ENCODE measurements at regions not wholly inside any gene's neighbourhood (a gene's known extent, or its start where the extent isn't known, plus 50 kb on each side); places are given as distances from the start of the nearest gene placed in this dataset.
"Not testable (repeated sequence)": the region's sequence is repeated elsewhere in the genome, so short reads cannot be mapped to it uniquely, and the experiment has no call there.

DNA sequence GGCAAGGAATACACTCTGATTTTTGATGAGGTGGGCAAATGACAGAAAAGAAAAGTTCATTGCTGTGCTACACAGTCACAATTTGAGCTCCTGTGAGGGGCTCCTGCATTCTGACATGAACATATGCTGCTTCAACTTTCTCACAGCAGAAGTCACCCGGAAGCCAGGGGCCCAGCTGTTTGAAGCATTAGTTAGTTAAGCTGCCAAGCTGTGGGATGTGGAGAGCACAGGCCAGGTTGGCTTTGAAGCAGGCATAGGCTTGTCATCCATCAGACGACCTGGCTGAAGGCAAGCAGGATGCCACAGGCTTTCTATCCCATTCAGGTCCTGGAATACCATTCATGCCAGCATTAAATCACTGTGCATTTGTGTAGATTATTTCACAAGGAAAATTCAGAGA, 63.1 kb downstream of the MTNR1B start:
- intact Hi-C loops (cut with micrococcal nuclease): no loop called here
- Mint-ChIP-seq H3K27ac (no peak overlapping the region), H3K4me1 (ENCODE audit: low read depth) (no peaks in the 10 kb centered on the region), H3K9me3 (no peaks in the 10 kb centered on the region), H3K4me3 (no peak overlapping the region), H3K36me3 (ENCODE audit: low read depth) (no peaks in the 10 kb centered on the region), H3K27me3 (no peaks in the 10 kb centered on the region)

GRCh38 chr11:93033093-93033492, 63.6 kb downstream of the MTNR1B start:
- intact Hi-C loops (cut with micrococcal nuclease): no loop called here
- no peaks in the 10 kb centered on the region for H3K4me1 Mint-ChIP-seq (ENCODE audit: low read depth)
- H3K36me3 Mint-ChIP-seq (ENCODE audit: low read depth): no peaks in the 10 kb centered on the region
- no peaks in the 10 kb centered on the region for H3K27me3 Mint-ChIP-seq
- H3K4me3 Mint-ChIP-seq: no peak overlapping the region
- no peak overlapping the region for H3K27ac Mint-ChIP-seq
- peaks cover under 1% of the 10 kb centered on the region for H3K9me3 Mint-ChIP-seq

DNA sequence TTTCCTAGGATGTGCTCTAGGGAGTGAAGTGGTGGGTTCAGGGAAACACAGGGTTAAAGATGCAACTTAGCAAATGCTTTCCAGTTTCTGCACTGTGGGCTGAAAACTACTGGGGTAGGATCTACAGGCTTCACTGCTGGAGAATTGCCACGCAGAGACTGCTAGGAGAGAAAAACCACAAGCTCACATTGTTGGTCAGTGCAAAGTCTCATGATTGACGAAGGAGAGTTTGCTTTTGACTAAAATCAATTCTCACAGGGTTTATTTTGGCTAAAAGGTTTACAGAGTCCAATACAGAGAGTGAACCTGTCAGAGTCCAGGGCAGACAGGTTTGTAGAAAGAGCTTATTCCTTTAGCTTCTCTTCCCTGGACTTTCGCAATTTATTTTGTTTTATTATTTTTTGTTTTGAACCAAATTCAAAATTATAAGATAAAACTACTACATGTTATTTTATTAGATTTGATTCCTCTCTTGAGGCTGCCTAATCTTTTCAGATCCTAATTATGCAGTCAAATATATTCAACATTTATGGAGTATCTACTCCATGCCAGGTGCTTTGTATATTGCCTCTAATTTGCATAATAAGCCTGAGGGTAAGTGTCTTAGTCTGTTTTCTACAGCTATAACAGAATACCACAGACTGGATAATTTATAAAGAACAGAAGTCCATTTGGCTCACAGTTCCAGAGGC, 64.7 kb downstream of the MTNR1B start:
- Mint-ChIP-seq H3K27me3 (no peaks in the 10 kb centered on the region), H3K36me3 (ENCODE audit: low read depth) (no peaks in the 10 kb centered on the region), H3K4me1 (ENCODE audit: low read depth) (no peaks in the 10 kb centered on the region), H3K4me3 (no peak overlapping the region), H3K27ac (no peak overlapping the region), H3K9me3 (peaks cover 8% of the 10 kb centered on the region)
- intact Hi-C loops (cut with micrococcal nuclease): no loop called here

DNA sequence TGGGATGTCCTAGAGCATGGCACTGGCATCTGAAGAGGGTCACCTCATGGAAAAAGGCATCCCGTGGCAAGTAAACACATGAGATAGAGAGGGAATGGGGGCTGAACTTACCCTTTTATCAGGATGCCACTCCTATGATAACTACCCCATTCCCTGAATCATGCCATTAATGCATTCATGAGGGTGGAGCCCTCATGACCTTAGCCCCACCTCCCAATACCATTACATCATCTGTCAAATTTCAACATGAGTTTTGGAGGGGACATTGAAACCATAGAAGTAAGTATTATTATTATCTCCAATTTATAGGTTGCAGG, 65.2 kb downstream of the MTNR1B start:
- intact Hi-C loops (cut with micrococcal nuclease): no loop called here
- Mint-ChIP-seq H3K9me3 (peaks cover 8% of the 10 kb centered on the region), H3K4me1 (ENCODE audit: low read depth) (no peaks in the 10 kb centered on the region), H3K4me3 (no peak overlapping the region), H3K36me3 (ENCODE audit: low read depth) (no peaks in the 10 kb centered on the region), H3K27ac (no peak overlapping the region), H3K27me3 (no peaks in the 10 kb centered on the region)

DNA sequence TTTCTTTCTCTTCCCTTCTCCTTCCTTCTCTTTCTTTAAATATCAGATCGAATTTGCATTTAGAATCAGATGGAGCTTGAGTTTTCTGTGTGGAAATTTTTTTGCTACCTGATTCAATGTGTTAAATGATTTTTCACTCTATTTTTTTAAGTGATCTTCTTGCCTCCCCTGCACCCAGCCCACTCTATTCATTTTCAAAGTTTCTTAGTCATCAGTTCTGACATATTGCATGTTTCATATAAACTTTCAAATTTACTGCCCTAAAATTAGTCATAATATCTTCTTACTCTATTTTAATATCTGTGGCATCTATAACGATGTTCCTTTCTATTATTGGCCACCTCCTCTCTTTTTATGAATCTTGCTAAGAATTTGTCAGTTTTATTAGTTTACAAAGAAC, 69.1 kb downstream of the MTNR1B start:
- no peaks in the 10 kb centered on the region for H3K27me3 Mint-ChIP-seq
- no peak overlapping the region for H3K27ac Mint-ChIP-seq
- H3K9me3 Mint-ChIP-seq: peaks cover 31% of the 10 kb centered on the region
- intact Hi-C loops (cut with micrococcal nuclease): no loop called here
- H3K36me3 Mint-ChIP-seq (ENCODE audit: low read depth): no peaks in the 10 kb centered on the region
- no peak overlapping the region for H3K4me3 Mint-ChIP-seq
- H3K4me1 Mint-ChIP-seq (ENCODE audit: low read depth): no peaks in the 10 kb centered on the region

- Mint-ChIP-seq H3K4me1 (ENCODE audit: low read depth) (no peaks in the 10 kb centered on the region), H3K27me3 (no peaks in the 10 kb centered on the region), H3K27ac (no peak overlapping the region), H3K9me3 (peaks cover 43% of the 10 kb centered on the region), H3K4me3 (no peak overlapping the region), H3K36me3 (ENCODE audit: low read depth) (no peaks in the 10 kb centered on the region)
- intact Hi-C loops (cut with micrococcal nuclease): no loop called here
These were observed 70.2 kb downstream of the MTNR1B start for GRCh38 chr11:93039531-93040240.

DNA sequence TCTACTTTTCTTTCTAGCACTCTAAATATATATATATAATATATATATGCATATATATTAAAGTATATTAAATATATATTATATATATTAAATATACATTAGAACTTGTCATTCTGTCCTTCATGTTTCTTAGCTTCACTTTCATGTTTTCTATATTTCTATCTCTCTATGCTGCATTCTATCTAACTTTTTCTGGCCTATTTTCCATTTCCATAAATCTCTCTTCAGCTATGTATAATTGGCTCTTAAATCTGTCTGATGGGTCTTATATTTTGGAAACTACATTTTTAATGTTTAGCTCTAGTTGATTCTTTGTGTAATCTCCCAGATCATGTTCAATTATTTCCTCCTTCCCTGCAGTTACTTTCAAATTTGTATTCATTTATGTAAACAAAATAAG, 72.2 kb downstream of the MTNR1B start:
- peaks cover 44% of the 10 kb centered on the region for H3K9me3 Mint-ChIP-seq
- H3K27me3 Mint-ChIP-seq: no peaks in the 10 kb centered on the region
- H3K4me3 Mint-ChIP-seq: no peak overlapping the region
- H3K36me3 Mint-ChIP-seq (ENCODE audit: low read depth): no peaks in the 10 kb centered on the region
- no peak overlapping the region for H3K27ac Mint-ChIP-seq
- H3K4me1 Mint-ChIP-seq (ENCODE audit: low read depth): no peaks in the 10 kb centered on the region
- intact Hi-C loops (cut with micrococcal nuclease): no loop called here

DNA sequence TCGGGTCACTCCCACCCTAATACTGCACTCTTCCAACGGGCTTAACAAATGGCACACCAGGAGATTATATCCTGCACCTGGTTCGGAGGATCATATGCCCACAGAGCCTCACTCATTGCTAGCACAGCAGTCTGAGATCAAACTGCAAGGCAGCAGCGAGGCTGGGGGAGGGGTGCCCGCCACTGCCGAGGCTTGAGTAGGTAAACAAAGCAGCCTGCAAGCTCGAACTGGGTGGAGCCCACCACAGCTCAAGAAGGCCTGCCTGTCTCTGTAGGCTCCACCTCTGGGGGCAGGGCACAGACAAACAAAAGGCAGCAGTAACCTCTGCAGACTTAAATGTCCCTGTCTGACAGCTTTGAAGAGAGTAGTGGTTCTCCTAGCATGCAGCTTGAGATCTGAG, 73.7 kb downstream of the MTNR1B start:
- H3K27me3 Mint-ChIP-seq; intact Hi-C loops (cut with micrococcal nuclease); H3K36me3 Mint-ChIP-seq (ENCODE audit: low read depth); H3K4me1 Mint-ChIP-seq (ENCODE audit: low read depth); H3K27ac Mint-ChIP-seq; H3K4me3 Mint-ChIP-seq: not testable (repeated sequence)
- peaks cover 42% of the 10 kb centered on the region for H3K9me3 Mint-ChIP-seq

DNA sequence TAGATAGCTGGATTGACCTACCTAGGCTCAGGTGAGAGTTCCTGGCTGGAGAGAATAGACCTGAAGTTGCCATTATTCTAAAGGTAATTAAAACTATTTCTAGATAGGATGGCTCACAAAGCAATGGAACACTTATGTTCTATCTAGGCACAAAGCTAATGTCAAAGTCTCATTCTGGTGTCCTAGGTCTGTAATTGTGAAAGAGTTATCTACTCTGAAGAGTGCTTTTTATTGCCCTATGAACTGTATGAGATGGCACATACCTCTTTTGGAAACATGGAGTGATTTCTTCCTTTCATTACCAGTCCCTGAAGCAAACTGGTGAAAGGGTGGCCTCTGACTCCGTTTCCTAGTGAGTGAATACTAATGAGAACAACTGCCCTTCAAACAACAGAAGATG, 80.3 kb downstream of the MTNR1B start:
- Mint-ChIP-seq H3K27ac (no peak overlapping the region), H3K27me3 (no peaks in the 10 kb centered on the region), H3K4me1 (ENCODE audit: low read depth) (no peaks in the 10 kb centered on the region), H3K4me3 (no peak overlapping the region), H3K36me3 (ENCODE audit: low read depth) (no peaks in the 10 kb centered on the region), H3K9me3 (peaks cover under 1% of the 10 kb centered on the region)
- intact Hi-C loops (cut with micrococcal nuclease): no loop called here

GRCh38 chr11:93051186-93051585, 81.7 kb downstream of the MTNR1B start:
- Mint-ChIP-seq H3K4me3 (no peak overlapping the region), H3K36me3 (ENCODE audit: low read depth) (no peaks in the 10 kb centered on the region), H3K9me3 (no peaks in the 10 kb centered on the region), H3K27me3 (no peaks in the 10 kb centered on the region), H3K4me1 (ENCODE audit: low read depth) (no peaks in the 10 kb centered on the region), H3K27ac (no peak overlapping the region)
- intact Hi-C loops (cut with micrococcal nuclease): no loop called here

DNA sequence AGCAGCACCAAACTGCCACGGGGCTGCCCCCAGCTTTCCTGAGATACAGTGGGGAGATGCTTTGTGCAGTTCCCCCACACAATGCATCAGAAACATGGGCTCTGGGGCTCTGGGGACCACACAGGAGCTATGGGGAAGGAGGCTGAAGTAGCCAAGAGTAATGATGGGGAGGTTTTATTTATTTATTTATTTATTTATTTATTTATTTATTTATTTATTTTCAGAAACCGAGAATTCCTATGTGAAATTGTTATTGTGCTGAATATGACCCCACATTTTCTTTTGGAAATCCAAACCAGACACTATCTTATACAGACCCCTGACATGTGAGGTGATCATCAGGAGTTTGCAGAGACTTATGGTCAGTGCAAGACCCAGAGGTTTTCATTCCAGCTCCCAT, 84.4 kb downstream of the MTNR1B start:
- H3K4me1 Mint-ChIP-seq (ENCODE audit: low read depth): no peaks in the 10 kb centered on the region
- H3K9me3 Mint-ChIP-seq: no peaks in the 10 kb centered on the region
- no peaks in the 10 kb centered on the region for H3K36me3 Mint-ChIP-seq (ENCODE audit: low read depth)
- H3K27ac Mint-ChIP-seq: no peak overlapping the region
- intact Hi-C loops (cut with micrococcal nuclease): no loop called here
- H3K27me3 Mint-ChIP-seq: no peaks in the 10 kb centered on the region
- H3K4me3 Mint-ChIP-seq: no peak overlapping the region

- H3K36me3 Mint-ChIP-seq (ENCODE audit: low read depth): no peaks in the 10 kb centered on the region
- H3K4me1 Mint-ChIP-seq (ENCODE audit: low read depth): no peaks in the 10 kb centered on the region
- H3K27ac Mint-ChIP-seq: no peak overlapping the region
- no peaks in the 10 kb centered on the region for H3K27me3 Mint-ChIP-seq
- intact Hi-C loops (cut with micrococcal nuclease): no loop called here
- H3K4me3 Mint-ChIP-seq: no peak overlapping the region
- no peaks in the 10 kb centered on the region for H3K9me3 Mint-ChIP-seq
These were observed 84.8 kb downstream of the MTNR1B start for GRCh38 chr11:93054279-93054678.

GRCh38 chr11:93054881-93055280, 85.4 kb downstream of the MTNR1B start:
- intact Hi-C loops (cut with micrococcal nuclease): no loop called here
- no peaks in the 10 kb centered on the region for H3K9me3 Mint-ChIP-seq
- H3K4me3 Mint-ChIP-seq: no peak overlapping the region
- H3K4me1 Mint-ChIP-seq (ENCODE audit: low read depth): no peaks in the 10 kb centered on the region
- no peaks in the 10 kb centered on the region for H3K36me3 Mint-ChIP-seq (ENCODE audit: low read depth)
- H3K27ac Mint-ChIP-seq: no peak overlapping the region
- no peaks in the 10 kb centered on the region for H3K27me3 Mint-ChIP-seq

GRCh38 chr11:93059117-93059957, 89.9 kb downstream of the MTNR1B start:
- Mint-ChIP-seq H3K27ac (no peak overlapping the region), H3K9me3 (no peaks in the 10 kb centered on the region), H3K36me3 (ENCODE audit: low read depth) (no peaks in the 10 kb centered on the region), H3K4me3 (no peak overlapping the region), H3K4me1 (ENCODE audit: low read depth) (no peaks in the 10 kb centered on the region), H3K27me3 (no peaks in the 10 kb centered on the region)
- intact Hi-C loops (cut with micrococcal nuclease): no loop called here

Data from dendritic cell treated with granulocyte-macrophage colony-stimulating factor and Interleukin-4, amounts not matched to agents 40 ng/mL and 50 ng/mL, for 4 days (primary cell).